ENCODE measurements at regions not wholly inside any gene's neighbourhood (a gene's known extent, or its start where the extent isn't known, plus 50 kb on each side); places are given as distances from the start of the nearest gene placed in this dataset.

DNA sequence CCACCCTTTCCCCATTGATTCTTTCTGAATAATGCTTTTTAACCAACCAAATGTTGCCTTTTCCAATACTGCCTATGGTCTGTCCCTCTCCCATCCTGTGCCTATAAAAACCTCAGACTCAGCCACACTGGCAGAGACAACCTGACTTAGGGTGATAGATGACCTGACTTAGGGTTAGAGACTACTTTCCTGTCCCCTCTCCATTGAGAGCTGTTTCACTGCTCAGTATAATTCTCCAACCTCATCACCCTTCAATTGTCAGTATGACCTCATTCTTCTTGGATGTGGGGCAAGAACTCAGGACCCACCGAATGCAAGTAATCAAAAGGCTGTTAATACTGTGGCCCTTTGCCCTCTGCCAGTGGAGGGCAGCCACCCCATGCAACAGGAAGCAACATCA is 182.3 kb upstream of the STK17B start:
- TF ChIP-seq, protein P1, sequence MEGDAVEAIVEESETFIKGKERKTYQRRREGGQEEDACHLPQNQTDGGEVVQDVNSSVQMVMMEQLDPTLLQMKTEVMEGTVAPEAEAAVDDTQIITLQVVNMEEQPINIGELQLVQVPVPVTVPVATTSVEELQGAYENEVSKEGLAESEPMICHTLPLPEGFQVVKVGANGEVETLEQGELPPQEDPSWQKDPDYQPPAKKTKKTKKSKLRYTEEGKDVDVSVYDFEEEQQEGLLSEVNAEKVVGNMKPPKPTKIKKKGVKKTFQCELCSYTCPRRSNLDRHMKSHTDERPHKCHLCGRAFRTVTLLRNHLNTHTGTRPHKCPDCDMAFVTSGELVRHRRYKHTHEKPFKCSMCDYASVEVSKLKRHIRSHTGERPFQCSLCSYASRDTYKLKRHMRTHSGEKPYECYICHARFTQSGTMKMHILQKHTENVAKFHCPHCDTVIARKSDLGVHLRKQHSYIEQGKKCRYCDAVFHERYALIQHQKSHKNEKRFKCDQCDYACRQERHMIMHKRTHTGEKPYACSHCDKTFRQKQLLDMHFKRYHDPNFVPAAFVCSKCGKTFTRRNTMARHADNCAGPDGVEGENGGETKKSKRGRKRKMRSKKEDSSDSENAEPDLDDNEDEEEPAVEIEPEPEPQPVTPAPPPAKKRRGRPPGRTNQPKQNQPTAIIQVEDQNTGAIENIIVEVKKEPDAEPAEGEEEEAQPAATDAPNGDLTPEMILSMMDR (IDR thresholded peaks at IDR 0.05), result no peak
- TF ChIP-seq POLR2A (IDR thresholded peaks at IDR 0.05), result no peak

Data from adrenal gland (tissue), 5 donors.